A549 (cell line): ENCODE measurements at regions not wholly inside any gene's neighbourhood (a gene's known extent, or its start where the extent isn't known, plus 50 kb on each side); places are given as distances from the start of the nearest gene placed in this dataset.

Source experiments
- ATAC-seq, 2 experiments: fragments of 200-7000 bp in 1 of 2; fragments of >200 bp in 1 of 2; cut with Nextera tagmentation in 1 of 2; cut with Tn5 transposase in 1 of 2; 3 replicates each; pipeline versions ENCODE4 v1.8.0 to v1.9.1; 2018 to 2020; ENCODE audit warnings: mild to moderate bottlenecking in 1 of 2, moderate library complexity in 1 of 2
- CTCF ChIA-PET: fragments of 300-600 bp; sonication (Branson Sonifier 250); formaldehyde crosslinking; extraction: SDS; loops from one replicate; lab custom pipeline; 2021; ENCODE audit warnings: antibody characterized with exemption, inconsistent platforms; lab: Yijun Ruan, JAX
- POLR2A ChIA-PET: fragments of 350-600 bp; formaldehyde crosslinking; extraction: SDS; loops from one replicate; lab custom pipeline; 2021; ENCODE audit warnings: antibody characterized with exemption, inconsistent platforms; lab: Yijun Ruan, JAX
- DNase-seq, 2 experiments: peaks; one replicate each; pipeline versions ENCODE4 v3.0.0 to v3.0.0-alpha.2; 2011 to 2016; ENCODE audit warnings: low read depth in 1 of 2, low spot score in 1 of 2
- FAIRE-seq: peaks from 2 replicates; lab custom pipeline; 2011; peaks lifted over from hg19 to GRCh38; lab: Jason Lieb, UNC
- H3K27ac ChIP-seq, 2 experiments: fragments of >200 bp; sonication (Bioruptor Twin); formaldehyde crosslinking; 3 replicates each; pipeline ENCODE4 v1.5.1; 2016 to 2017
- H3K4me1 ChIP-seq: fragments of >200 bp; sonication (Bioruptor Twin); formaldehyde crosslinking; 3 replicates; pipeline ENCODE4 v1.6.1; 2016
- H3K4me2 ChIP-seq: fragments of >200 bp; sonication (Bioruptor Twin); formaldehyde crosslinking; 3 replicates; pipeline ENCODE4 v1.6.1; 2016
- H3K4me3 ChIP-seq: fragments of >200 bp; sonication (Bioruptor Twin); formaldehyde crosslinking; 3 replicates; pipeline ENCODE4 v1.5.1; 2016
- H3K9me3 ChIP-seq: fragments of >200 bp; sonication (Bioruptor Twin); formaldehyde crosslinking; 3 replicates; pipeline ENCODE4 v1.6.1; 2016
- ATOH8 ChIP-seq: fragments of 250-450 bp; sonication (Bioruptor Pico); IDR thresholded peaks from 2 replicates; pipeline ENCODE4 v1.5.0; 2020; ENCODE audit warnings: low read depth, mild to moderate bottlenecking, moderate library complexity
- BCL3 ChIP-seq: fragments of >200 bp; sonication (Bioruptor Twin); formaldehyde crosslinking; IDR thresholded peaks from 3 replicates; pipeline ENCODE4 v1.6.1; 2016
- BHLHE40 ChIP-seq: IDR thresholded peaks from 2 replicates; pipeline ENCODE4 v1.6.1; 2012; ENCODE audit warnings: low read depth, low read length, inconsistent platforms
- CBX2 ChIP-seq: fragments of 200-600 bp; sonication (generic); IDR thresholded peaks from 2 replicates; pipeline ENCODE4 v1.6.1; 2016; ENCODE audit warnings: low read depth, mild to moderate bottlenecking, borderline replicate concordance
- CBX8 ChIP-seq: fragments of 200-600 bp; sonication (generic); IDR thresholded peaks from 2 replicates; pipeline ENCODE4 v1.6.1; 2016
- CEBPB ChIP-seq, 2 experiments: fragments of >200 bp in 1 of 2; sonication (Bioruptor Twin) in 1 of 2; formaldehyde crosslinking in 1 of 2; IDR thresholded peaks; 2 replicates each; pipeline ENCODE4 v1.6.1; 2012 to 2016
- CHD2 ChIP-seq: fragments of 150-350 bp; IDR thresholded peaks from 2 replicates; pipeline ENCODE4 v1.6.1; 2014; ENCODE audit warnings: low read length; ENCODE audit not compliant: partially characterized antibody
- E2F6 ChIP-seq: IDR thresholded peaks from 2 replicates; pipeline ENCODE4 v1.6.1; 2012; ENCODE audit warnings: low read depth, borderline replicate concordance
- EHF ChIP-seq: fragments of 250-450 bp; sonication (Bioruptor Pico); IDR thresholded peaks from 2 replicates; pipeline ENCODE4 v1.5.0; 2020; ENCODE audit warnings: mild to moderate bottlenecking
- ELK1 ChIP-seq: fragments of 150-350 bp; IDR thresholded peaks from 2 replicates; pipeline ENCODE4 v1.6.1; 2014; ENCODE audit warnings: low read depth, mild to moderate bottlenecking, low read length
- EP300 ChIP-seq, 2 experiments: fragments of >200 bp; sonication (Bioruptor Twin); formaldehyde crosslinking; IDR thresholded peaks; 2 replicates in 1 of 2; 3 replicates in 1 of 2; pipeline ENCODE4 v1.6.1; 2016 to 2017
- ESRRA ChIP-seq: fragments of 150-350 bp; IDR thresholded peaks from 2 replicates; pipeline ENCODE4 v1.6.1; 2014; ENCODE audit warnings: mild to moderate bottlenecking, low read length, borderline replicate concordance
- FOSB ChIP-seq: fragments of 250-450 bp; sonication (Bioruptor Pico); IDR thresholded peaks from 2 replicates; pipeline ENCODE4 v1.5.0; 2020; ENCODE audit warnings: mild to moderate bottlenecking, moderate library complexity
- FOXS1 ChIP-seq: fragments of 250-450 bp; sonication (Bioruptor Pico); IDR thresholded peaks from 2 replicates; pipeline ENCODE4 v1.5.0; 2020; ENCODE audit warnings: mild to moderate bottlenecking, moderate library complexity
- GATA3 ChIP-seq: IDR thresholded peaks from 2 replicates; pipeline ENCODE4 v1.6.1; 2012; ENCODE audit warnings: borderline replicate concordance
- JUN ChIP-seq, 2 experiments: fragments of >200 bp; sonication (Bioruptor Twin); formaldehyde crosslinking; IDR thresholded peaks; 2 replicates in 1 of 2; 3 replicates in 1 of 2; pipeline ENCODE4 v1.6.1; 2016 to 2017
- MAX ChIP-seq: IDR thresholded peaks from 2 replicates; pipeline ENCODE4 v1.6.1; 2012
- MAZ ChIP-seq: fragments of 150-350 bp; IDR thresholded peaks from 2 replicates; pipeline ENCODE4 v1.6.1; 2014; ENCODE audit warnings: antibody characterized with exemption, low read depth, low read length, borderline replicate concordance
- NFE2L2 ChIP-seq: fragments of 150-350 bp; conservative IDR thresholded peaks from 2 replicates; pipeline ENCODE4 v1.6.1; 2014; ENCODE audit warnings: low read length
- NPAS2 ChIP-seq: fragments of 250-450 bp; sonication (Bioruptor Pico); IDR thresholded peaks from 2 replicates; pipeline ENCODE4 v1.8.0; 2022; ENCODE audit warnings: mild to moderate bottlenecking, moderate library complexity, borderline replicate concordance
- PHF8 ChIP-seq: fragments of 200-600 bp; sonication (generic); IDR thresholded peaks from 2 replicates; pipeline ENCODE4 v1.6.1; 2016; ENCODE audit warnings: low read depth, mild to moderate bottlenecking, antibody characterized with exemption, moderate library complexity, borderline replicate concordance
- POLR2A ChIP-seq: IDR thresholded peaks from 2 replicates; pipeline ENCODE4 v1.6.1; 2012; ENCODE audit warnings: mild to moderate bottlenecking, low read length
- RAD21 ChIP-seq, 2 experiments: fragments of >200 bp in 1 of 2; sonication (Bioruptor Twin) in 1 of 2; formaldehyde crosslinking in 1 of 2; IDR thresholded peaks in 1 of 2; conservative IDR thresholded peaks in 1 of 2; 2 replicates in 1 of 2; 3 replicates in 1 of 2; pipeline ENCODE4 v1.6.1; 2012 to 2018; ENCODE audit warnings: inconsistent platforms in 1 of 2
- RCOR1 ChIP-seq: fragments of 150-350 bp; IDR thresholded peaks from 2 replicates; pipeline ENCODE4 v1.6.1; 2014; ENCODE audit warnings: antibody characterized with exemption, low read length, low read depth
- RFX5 ChIP-seq: fragments of 450-650 bp; IDR thresholded peaks from 2 replicates; pipeline ENCODE4 v1.7.1; 2014; ENCODE audit warnings: antibody characterized with exemption, mild to moderate bottlenecking, moderate library complexity
- SMC3 ChIP-seq: fragments of >200 bp; sonication (Bioruptor Twin); formaldehyde crosslinking; IDR thresholded peaks from 3 replicates; pipeline ENCODE4 v1.6.1; 2018; ENCODE audit warnings: inconsistent platforms
- TFCP2L1 ChIP-seq: fragments of 250-450 bp; sonication (Bioruptor Pico); IDR thresholded peaks from 2 replicates; pipeline ENCODE4 v1.5.0; 2021; ENCODE audit warnings: mild to moderate bottlenecking
- ZNF302 ChIP-seq: fragments of 250-450 bp; sonication (Bioruptor Pico); IDR thresholded peaks from 2 replicates; pipeline ENCODE4 v1.9.0; 2021; ENCODE audit warnings: inconsistent platforms, mild to moderate bottlenecking, moderate library complexity
- WGBS: methylation state at CpG from one replicate; pipeline ENCODE4 v1.1.6; 2017; ENCODE audit errors: missing lambda C conversion rate; 5-methylcytosine and 5-hydroxymethylcytosine counted together
- TF ChIP-seq, protein P1 (sequence below): IDR thresholded peaks from 2 replicates; pipeline ENCODE4 v1.6.1; 2012

GRCh38 chr4:45036677-45037076 is 310.3 kb upstream of the GNPDA2 start:
- no peak for DNase-seq
- FAIRE-seq = no peak

DNA sequence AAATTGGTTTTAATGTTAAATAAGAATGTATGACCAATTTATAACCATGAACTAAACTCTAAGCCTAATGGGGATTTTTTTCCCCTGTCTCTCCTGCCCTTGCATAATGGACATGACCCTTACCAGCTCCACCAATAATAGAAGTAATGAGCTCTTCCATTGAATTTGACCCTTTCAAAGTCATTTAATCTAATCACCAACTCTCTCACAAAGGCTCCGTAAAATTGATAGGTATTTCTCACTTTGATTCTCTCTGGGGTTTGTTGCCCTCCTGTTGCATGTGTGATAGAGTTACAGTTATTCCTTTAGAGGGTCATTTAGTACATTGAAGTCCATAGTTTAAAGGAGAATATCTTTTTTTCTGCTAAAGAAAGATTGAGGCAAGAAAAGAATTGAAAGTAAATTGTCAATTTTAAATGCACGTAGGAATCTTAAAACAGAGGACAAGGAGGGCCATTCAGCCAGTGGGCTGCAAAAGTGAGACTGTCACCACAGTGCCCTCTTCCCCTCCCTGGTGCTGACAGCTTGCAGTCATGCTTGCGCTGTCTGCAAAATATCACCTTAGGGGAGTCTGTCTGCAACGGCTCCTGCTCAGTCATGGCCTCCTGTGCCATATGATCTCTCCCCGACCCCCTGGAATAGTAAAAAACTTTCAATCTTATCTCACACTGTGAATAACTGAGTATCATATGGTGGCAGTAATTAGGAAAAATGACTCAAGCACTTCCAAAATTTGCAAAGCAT is 307.5 kb upstream of the GNPDA2 start:
- 13% methylated on average over 5 of the region's 5 CpGs for WGBS
- Histone ChIP-seq H3K27ac (no peak overlapping the region), H3K9me3 (no peaks in the 10 kb centered on the region), H3K4me1 (no peaks in the 10 kb centered on the region), H3K4me2 (no peak overlapping the region), H3K4me3 (no peak overlapping the region)
- no peak for TF ChIP-seq RAD21 (conservative IDR thresholded peaks at IDR 0.05 in 1 of 2, IDR thresholded peaks at IDR 0.05 in 1 of 2)
- TF ChIP-seq NPAS2 (CRISPR knock-in tag) = no peak
- TF ChIP-seq MAX = no peak
- no peak for TF ChIP-seq RFX5
- no peak for TF ChIP-seq RCOR1
- no peak for TF ChIP-seq CBX2
- TF ChIP-seq ZNF302 (CRISPR knock-in tag) = no peak
- no peak for TF ChIP-seq CEBPB (IDR thresholded peaks at IDR 0.05)
- no peak for TF ChIP-seq SMC3
- no peak for TF ChIP-seq EP300 (IDR thresholded peaks at IDR 0.05)
- no peak for TF ChIP-seq ELK1
- no peak for FAIRE-seq
- no peak for DNase-seq
- ATAC-seq = no peak
- CTCF ChIA-PET = no interaction called here
- POLR2A ChIA-PET = no interaction called here

More at GRCh38 chr4:45036677-45037076, 310.3 kb upstream of the GNPDA2 start:
- Histone ChIP-seq H3K27ac (no peak overlapping the region), H3K4me1 (no peaks in the 10 kb centered on the region), H3K4me3 (no peak overlapping the region), H3K4me2 (no peak overlapping the region), H3K9me3 (no peaks in the 10 kb centered on the region)
- no peak for ATAC-seq
- CTCF ChIA-PET = no interaction called here
- WGBS = 5% methylated on average over 2 of the region's 2 CpGs
- no peak for TF ChIP-seq POLR2A
- POLR2A ChIA-PET = no interaction called here

DNA sequence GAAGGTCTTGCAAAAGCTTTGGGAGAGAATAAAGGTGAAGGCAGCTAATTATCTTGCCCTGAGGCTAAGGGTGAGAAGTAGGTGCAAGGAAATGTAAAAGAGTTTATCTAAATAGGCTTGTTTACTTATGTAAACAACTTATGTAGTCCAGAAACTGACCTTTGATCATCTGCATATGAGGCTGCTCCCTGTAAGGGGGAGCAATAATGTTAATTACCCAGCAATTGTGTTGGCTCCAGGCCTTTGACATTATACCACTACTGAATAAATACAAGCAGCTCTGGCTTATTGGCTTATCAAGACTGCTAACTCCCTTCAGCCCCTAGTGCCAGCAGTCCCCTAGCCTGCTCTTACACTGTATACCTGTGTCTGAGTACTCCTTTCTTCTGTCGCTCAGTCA is 303.7 kb upstream of the GNPDA2 start:
- Histone ChIP-seq H3K9me3 (no peaks in the 10 kb centered on the region), H3K27ac (no peak overlapping the region), H3K4me1 (no peaks in the 10 kb centered on the region), H3K4me2 (no peak overlapping the region), H3K4me3 (no peak overlapping the region)
- ATAC-seq (no peak), DNase-seq (no peak), FAIRE-seq (no peak)
- 28% methylated on average over 1 of the region's 1 CpG for WGBS
- POLR2A ChIA-PET = no interaction called here
- TF ChIP-seq FOXS1 (CRISPR knock-in tag) = no peak
- TF ChIP-seq CBX2 = no peak
- TF ChIP-seq E2F6 = no peak
- TF ChIP-seq BCL3 = no peak
- no peak for TF ChIP-seq RFX5
- TF ChIP-seq, protein P1, sequence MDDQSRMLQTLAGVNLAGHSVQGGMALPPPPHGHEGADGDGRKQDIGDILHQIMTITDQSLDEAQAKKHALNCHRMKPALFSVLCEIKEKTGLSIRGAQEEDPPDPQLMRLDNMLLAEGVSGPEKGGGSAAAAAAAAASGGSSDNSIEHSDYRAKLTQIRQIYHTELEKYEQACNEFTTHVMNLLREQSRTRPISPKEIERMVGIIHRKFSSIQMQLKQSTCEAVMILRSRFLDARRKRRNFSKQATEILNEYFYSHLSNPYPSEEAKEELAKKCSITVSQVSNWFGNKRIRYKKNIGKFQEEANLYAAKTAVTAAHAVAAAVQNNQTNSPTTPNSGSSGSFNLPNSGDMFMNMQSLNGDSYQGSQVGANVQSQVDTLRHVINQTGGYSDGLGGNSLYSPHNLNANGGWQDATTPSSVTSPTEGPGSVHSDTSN = no peak
- no peak for TF ChIP-seq GATA3
- TF ChIP-seq JUN (IDR thresholded peaks at IDR 0.05) = no peak
- TF ChIP-seq ATOH8 = no peak
- no peak for TF ChIP-seq ELK1
- TF ChIP-seq PHF8 = no peak
- TF ChIP-seq FOSB (CRISPR knock-in tag) = no peak
- no peak for TF ChIP-seq NFE2L2
- no peak for TF ChIP-seq CHD2
- no peak for TF ChIP-seq MAZ
- TF ChIP-seq CBX8 = no peak
- no peak for TF ChIP-seq TFCP2L1 (CRISPR knock-in tag)
- no peak for TF ChIP-seq EHF
- no peak for TF ChIP-seq BHLHE40
- no peak for TF ChIP-seq ESRRA
- CTCF ChIA-PET = no interaction called here
